MM.1S (cell line): ENCODE measurements at regions not wholly inside any gene's neighbourhood (a gene's known extent, or its start where the extent isn't known, plus 50 kb on each side); places are given as distances from the start of the nearest gene placed in this dataset.
"Not testable (repeated sequence)": the region's sequence is repeated elsewhere in the genome, so short reads cannot be mapped to it uniquely, and the experiment has no call there.

Experiments used
- DNase-seq: peaks from one replicate; pipeline ENCODE4 v3.0.0-alpha.2; 2015
- H2AFZ ChIP-seq: fragments of 300-600 bp; sonication (generic); 2 replicates; pipeline ENCODE4 v1.6.0; 2016; ENCODE audit warnings: antibody characterized with exemption, low read length
- H3F3A ChIP-seq: fragments of 300-600 bp; sonication (generic); 2 replicates; pipeline ENCODE4 v1.6.1; 2016; ENCODE audit warnings: mild to moderate bottlenecking, antibody characterized with exemption, low read length, moderate library complexity, mixed read lengths; ENCODE audit not compliant: insufficient read depth
- H3K27ac ChIP-seq: fragments of 300-600 bp; sonication (generic); 2 replicates; pipeline ENCODE4 v1.5.1; 2016; ENCODE audit warnings: mild to moderate bottlenecking, low read length
- H3K27me3 ChIP-seq: fragments of 300-600 bp; sonication (generic); replicated peaks from 2 replicates; pipeline ENCODE4 v1.6.0; 2016; ENCODE audit warnings: low read length; ENCODE audit not compliant: insufficient read depth
- H3K36me3 ChIP-seq: fragments of 300-600 bp; sonication (generic); replicated peaks from 2 replicates; pipeline ENCODE4 v1.6.1; 2016; ENCODE audit warnings: mild to moderate bottlenecking, low read length, mixed read lengths; ENCODE audit not compliant: insufficient read depth
- H3K4me1 ChIP-seq: fragments of 300-600 bp; sonication (generic); 2 replicates; pipeline ENCODE4 v1.6.1; 2016; ENCODE audit warnings: low read length, mixed read lengths
- H3K4me2 ChIP-seq: fragments of 300-600 bp; sonication (generic); 2 replicates; pipeline ENCODE4 v1.6.0; 2016; ENCODE audit warnings: low read depth, low read length
- H3K4me3 ChIP-seq: fragments of 300-600 bp; sonication (generic); 2 replicates; pipeline ENCODE4 v1.5.1; 2016; ENCODE audit warnings: low read length, mixed read lengths
- H3K79me2 ChIP-seq: fragments of 300-600 bp; sonication (generic); 2 replicates; pipeline ENCODE4 v1.6.1; 2016; ENCODE audit warnings: mixed run types, low read length, mixed read lengths
- H3K9ac ChIP-seq: fragments of 300-600 bp; sonication (generic); 2 replicates; pipeline ENCODE4 v1.6.1; 2016; ENCODE audit warnings: low read length, mixed read lengths
- H3K9me2 ChIP-seq: fragments of 300-600 bp; sonication (generic); replicated peaks from 2 replicates; pipeline ENCODE4 v1.6.1; 2016; ENCODE audit warnings: mild to moderate bottlenecking, low read length, mixed read lengths; ENCODE audit not compliant: insufficient read depth
- H3K9me3 ChIP-seq: fragments of 300-600 bp; sonication (generic); replicated peaks from 2 replicates; pipeline ENCODE4 v1.6.1; 2016; ENCODE audit warnings: mild to moderate bottlenecking, low read length, mixed read lengths; ENCODE audit not compliant: insufficient read depth
- H4K20me1 ChIP-seq: fragments of 300-600 bp; sonication (generic); 2 replicates; pipeline ENCODE4 v1.6.1; 2016; ENCODE audit warnings: mild to moderate bottlenecking, low read length, moderate library complexity, mixed read lengths; ENCODE audit not compliant: insufficient read depth
- EZH2 ChIP-seq: fragments of 300-600 bp; sonication (generic); optimal IDR thresholded peaks from 2 replicates; pipeline ENCODE3; 2017; ENCODE audit warnings: low read depth, mild to moderate bottlenecking, antibody characterized with exemption, low read length, mixed read lengths
- EZH2phosphoT487 ChIP-seq: fragments of 300-600 bp; sonication (generic); IDR thresholded peaks from 2 replicates; pipeline ENCODE4 v1.6.1; 2018; ENCODE audit warnings: antibody characterized with exemption, low read length
- TF ChIP-seq, protein P1 (sequence below): fragments of 300-600 bp; sonication (generic); IDR thresholded peaks from 2 replicates; pipeline ENCODE4 v1.5.1; 2016; ENCODE audit warnings: antibody characterized with exemption, low read length, mixed read lengths

DNA sequence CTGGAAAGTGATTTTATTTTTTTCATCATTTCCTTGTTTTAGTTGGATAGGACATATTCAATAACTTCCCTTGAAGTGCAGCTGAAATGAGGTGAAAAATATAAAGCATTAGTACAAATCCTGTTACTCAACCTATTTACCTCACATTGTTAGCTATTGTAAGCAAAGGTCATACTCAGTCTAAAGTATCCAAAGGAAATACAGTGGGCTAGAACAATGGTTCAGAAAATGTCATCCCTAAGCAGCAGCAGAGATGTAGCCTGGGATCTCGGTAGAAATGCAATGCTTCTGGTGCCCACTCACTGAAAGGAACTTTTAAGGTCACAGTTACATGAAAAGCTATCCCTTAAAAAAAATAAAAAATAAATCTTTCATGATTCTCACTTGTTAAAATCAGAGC lies 300.6 kb downstream of the PPP4R3C start:
- H3K79me2 ChIP-seq, result no peaks in the 10 kb centered on the region
- H2AFZ ChIP-seq, result no peak overlapping the region
- no peaks in the 10 kb centered on the region for H3K27me3 ChIP-seq
- TF ChIP-seq EZH2, result no peak
- TF ChIP-seq EZH2phosphoT487, result no peak
- TF ChIP-seq, protein P1, sequence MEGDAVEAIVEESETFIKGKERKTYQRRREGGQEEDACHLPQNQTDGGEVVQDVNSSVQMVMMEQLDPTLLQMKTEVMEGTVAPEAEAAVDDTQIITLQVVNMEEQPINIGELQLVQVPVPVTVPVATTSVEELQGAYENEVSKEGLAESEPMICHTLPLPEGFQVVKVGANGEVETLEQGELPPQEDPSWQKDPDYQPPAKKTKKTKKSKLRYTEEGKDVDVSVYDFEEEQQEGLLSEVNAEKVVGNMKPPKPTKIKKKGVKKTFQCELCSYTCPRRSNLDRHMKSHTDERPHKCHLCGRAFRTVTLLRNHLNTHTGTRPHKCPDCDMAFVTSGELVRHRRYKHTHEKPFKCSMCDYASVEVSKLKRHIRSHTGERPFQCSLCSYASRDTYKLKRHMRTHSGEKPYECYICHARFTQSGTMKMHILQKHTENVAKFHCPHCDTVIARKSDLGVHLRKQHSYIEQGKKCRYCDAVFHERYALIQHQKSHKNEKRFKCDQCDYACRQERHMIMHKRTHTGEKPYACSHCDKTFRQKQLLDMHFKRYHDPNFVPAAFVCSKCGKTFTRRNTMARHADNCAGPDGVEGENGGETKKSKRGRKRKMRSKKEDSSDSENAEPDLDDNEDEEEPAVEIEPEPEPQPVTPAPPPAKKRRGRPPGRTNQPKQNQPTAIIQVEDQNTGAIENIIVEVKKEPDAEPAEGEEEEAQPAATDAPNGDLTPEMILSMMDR, result no peak
- no peaks in the 10 kb centered on the region for H3K36me3 ChIP-seq
- no peaks in the 10 kb centered on the region for H3K9me2 ChIP-seq
- H4K20me1 ChIP-seq, result no peaks in the 10 kb centered on the region
- H3K4me2 ChIP-seq, result no peak overlapping the region
- H3F3A ChIP-seq, result no peaks in the 10 kb centered on the region
- H3K9me3 ChIP-seq, result no peaks in the 10 kb centered on the region
- no peak overlapping the region for H3K4me3 ChIP-seq
- no peaks in the 10 kb centered on the region for H3K4me1 ChIP-seq
- H3K27ac ChIP-seq, result no peak overlapping the region
- no peak for DNase-seq
- H3K9ac ChIP-seq, result no peak overlapping the region

DNA sequence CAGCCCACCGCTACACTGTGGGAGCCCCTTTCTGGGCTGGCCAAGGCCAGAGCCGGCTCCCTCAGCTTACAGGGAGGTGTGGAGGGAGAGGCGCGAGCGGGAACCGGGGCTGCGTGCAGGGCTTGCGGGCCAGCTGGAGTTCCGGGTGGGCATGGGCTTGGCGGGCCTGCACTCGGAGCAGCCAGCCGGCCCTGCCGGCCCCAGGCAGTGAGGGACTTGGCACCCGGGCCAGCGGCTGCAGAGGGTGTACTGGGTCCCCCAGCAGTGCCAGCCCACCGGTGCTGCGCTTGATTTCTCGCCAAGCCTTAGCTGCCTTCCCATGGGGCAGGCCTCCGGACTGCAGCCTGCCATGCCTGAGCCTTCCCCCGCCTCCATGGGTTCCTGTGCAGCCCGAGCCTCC lies 306.2 kb downstream of the PPP4R3C start:
- not testable (repeated sequence) for H3K4me1 ChIP-seq, H3K9ac ChIP-seq, H3K27me3 ChIP-seq, H3K4me2 ChIP-seq, H2AFZ ChIP-seq, H3K9me3 ChIP-seq, H3K36me3 ChIP-seq, H4K20me1 ChIP-seq, H3K27ac ChIP-seq, H3K9me2 ChIP-seq, H3K79me2 ChIP-seq, DNase-seq, H3K4me3 ChIP-seq, H3F3A ChIP-seq

DNA sequence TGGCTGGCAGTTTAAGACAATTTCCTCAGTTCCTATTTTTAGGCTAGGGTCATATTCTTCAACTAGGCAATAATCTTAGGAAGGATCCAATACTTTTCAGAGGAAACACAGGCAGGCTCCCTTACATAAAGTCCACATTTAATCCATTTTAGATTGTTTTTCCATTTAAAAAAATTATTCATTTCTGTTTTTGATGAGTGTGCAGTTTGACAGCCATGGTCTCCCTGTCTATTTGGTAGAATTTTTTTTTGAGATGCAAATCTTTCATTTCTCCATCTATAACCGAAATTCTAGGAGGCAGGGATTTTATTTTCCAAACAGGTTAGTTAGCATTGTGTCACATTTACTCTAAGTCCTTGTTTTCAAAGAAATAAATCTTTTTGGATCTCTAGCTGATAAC lies 326.8 kb downstream of the PPP4R3C start:
- Histone ChIP-seq H3K27me3 (no peaks in the 10 kb centered on the region), H3F3A (no peaks in the 10 kb centered on the region), H3K4me2 (no peak overlapping the region), H3K9ac (no peak overlapping the region), H3K27ac (no peak overlapping the region), H3K9me3 (no peaks in the 10 kb centered on the region), H2AFZ (no peak overlapping the region), H3K9me2 (no peaks in the 10 kb centered on the region), H3K4me1 (no peaks in the 10 kb centered on the region), H3K4me3 (no peak overlapping the region), H3K79me2 (no peaks in the 10 kb centered on the region), H3K36me3 (no peaks in the 10 kb centered on the region), H4K20me1 (no peaks in the 10 kb centered on the region)
- TF ChIP-seq, protein P1, result no peak
- no peak for TF ChIP-seq EZH2phosphoT487
- TF ChIP-seq EZH2, result no peak
- DNase-seq, result no peak

DNA sequence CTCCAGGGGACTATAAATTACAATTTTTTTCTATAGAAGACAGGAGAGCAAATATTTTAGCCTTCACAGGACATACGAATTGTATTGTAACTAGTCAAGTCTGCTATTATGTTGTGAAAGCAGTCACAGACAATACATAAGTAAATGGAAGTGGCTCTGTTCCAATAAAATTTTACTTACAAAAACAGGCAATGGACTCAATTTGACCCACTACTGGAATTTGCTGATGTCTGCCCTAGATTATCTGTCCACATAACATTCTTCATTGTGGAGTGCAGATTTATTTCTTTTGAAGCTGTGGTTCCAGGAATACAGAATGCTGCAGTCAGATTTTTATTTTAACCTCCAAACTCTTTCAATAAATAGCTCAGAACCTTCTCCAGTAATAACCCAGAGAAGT lies 330.3 kb downstream of the PPP4R3C start:
- Histone ChIP-seq H3K9ac (no peak overlapping the region), H3K79me2 (no peaks in the 10 kb centered on the region)
- no peak for TF ChIP-seq EZH2phosphoT487
- TF ChIP-seq EZH2, result no peak
- TF ChIP-seq, protein P1, result no peak

DNA sequence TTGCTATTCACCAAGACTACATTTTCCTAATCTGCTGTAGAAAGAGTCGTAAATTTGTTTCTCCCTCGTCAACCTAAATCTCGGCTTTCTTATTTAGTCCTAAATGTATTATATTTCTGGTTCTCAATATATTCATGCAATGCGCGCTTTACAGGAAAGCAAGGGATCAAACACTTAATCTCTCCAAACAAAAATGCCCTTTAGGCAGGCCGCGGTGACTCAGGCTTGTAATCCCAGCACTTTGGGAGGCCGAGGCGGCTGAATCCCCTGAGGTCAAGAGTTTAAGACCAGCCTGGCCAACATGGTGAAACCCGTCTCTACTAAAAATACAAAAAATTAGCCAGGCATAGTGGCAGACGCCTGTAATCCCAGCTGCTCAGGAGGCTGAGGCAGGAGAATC lies 376.0 kb downstream of the PPP4R3C start:
- not testable (repeated sequence) for H4K20me1 ChIP-seq, H3K9me2 ChIP-seq, H3K4me2 ChIP-seq, H3K9ac ChIP-seq, H3K79me2 ChIP-seq, H3K36me3 ChIP-seq, DNase-seq, H3K4me3 ChIP-seq, H3K27me3 ChIP-seq, H3F3A ChIP-seq, H3K4me1 ChIP-seq, H3K9me3 ChIP-seq, H3K27ac ChIP-seq, H2AFZ ChIP-seq

More for the DNA sequence above, 330.3 kb downstream of the PPP4R3C start:
- no peaks in the 10 kb centered on the region for H3K36me3 ChIP-seq
- no peaks in the 10 kb centered on the region for H3F3A ChIP-seq
- H3K9me2 ChIP-seq, result no peaks in the 10 kb centered on the region
- H4K20me1 ChIP-seq, result no peaks in the 10 kb centered on the region
- no peak overlapping the region for H3K4me3 ChIP-seq
- DNase-seq, result no peak
- no peak overlapping the region for H3K4me2 ChIP-seq
- H3K4me1 ChIP-seq, result no peaks in the 10 kb centered on the region
- H3K27me3 ChIP-seq, result no peaks in the 10 kb centered on the region
- no peak overlapping the region for H2AFZ ChIP-seq
- no peak overlapping the region for H3K27ac ChIP-seq
- no peaks in the 10 kb centered on the region for H3K9me3 ChIP-seq
